ENCODE measurements at regions not wholly inside any gene's neighbourhood (a gene's known extent, or its start where the extent isn't known, plus 50 kb on each side); places are given as distances from the start of the nearest gene placed in this dataset.

DNA sequence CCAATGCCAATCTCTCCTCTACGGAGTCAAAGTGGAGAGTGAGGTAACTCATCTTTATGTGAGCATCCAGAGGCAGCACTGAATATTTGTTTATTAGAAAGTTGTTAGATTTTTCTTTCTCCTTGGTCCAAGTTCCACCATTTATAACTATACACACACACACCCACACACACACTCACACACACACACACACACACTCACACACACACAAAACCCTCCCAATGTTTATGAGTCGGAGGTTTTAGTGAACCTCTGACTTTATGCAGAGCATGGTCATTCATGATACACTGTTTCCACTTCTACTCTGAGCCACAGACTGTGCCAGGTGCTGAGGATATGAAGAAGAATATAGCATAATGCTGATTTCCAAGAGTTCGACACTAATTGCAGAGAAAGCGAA, 132.9 kb upstream of the CCDC68 start:
- no peak for DNase-seq (ENCODE audit: low spot score)

DNA sequence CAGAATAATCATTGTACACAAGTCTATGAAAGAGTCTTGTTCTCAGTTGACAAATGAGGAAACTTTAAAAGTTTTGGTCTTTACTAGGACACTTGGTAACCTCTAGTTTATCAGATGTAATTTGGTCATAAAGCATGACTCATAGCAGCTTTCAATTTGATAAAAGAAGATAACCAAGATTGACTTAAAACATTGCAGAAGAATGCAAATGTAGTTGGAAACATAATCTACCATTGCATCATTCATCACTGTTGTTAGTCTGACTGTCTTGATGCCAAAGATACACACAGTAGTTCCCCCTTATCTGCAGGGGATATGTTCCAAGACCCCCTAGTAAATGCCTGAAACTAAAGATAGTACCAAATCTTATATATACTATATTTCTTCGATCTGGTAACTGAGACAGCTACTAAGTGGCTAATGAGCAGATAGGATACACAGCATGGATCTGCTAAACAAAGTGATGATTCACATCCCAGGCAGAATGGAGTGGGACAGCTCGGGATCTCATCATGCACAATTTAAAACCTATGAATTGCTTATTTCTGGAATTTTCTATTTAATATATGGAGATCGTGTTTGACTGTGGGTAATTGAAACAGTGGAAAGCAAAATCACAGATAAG, 131.4 kb upstream of the CCDC68 start:
- DNase-seq (ENCODE audit: low spot score): no peak

DNA sequence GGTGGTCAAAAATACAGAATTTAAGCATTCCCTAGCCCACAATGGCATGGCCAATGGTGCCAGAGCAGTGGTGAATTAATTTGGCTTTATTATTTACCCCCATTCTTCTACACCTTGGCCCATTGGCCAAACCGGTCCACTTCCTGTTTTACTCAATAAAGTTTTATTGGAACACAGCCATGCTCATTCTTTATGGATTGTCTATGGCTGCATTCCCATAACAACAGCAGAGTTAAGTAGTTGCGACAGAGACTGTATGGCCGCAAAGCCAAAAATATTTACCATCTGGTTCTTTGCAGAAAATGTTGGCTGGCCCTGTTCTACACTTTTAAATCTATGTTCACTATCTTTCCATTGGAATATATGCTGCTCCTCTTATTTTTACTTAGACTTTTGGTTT, 130.3 kb upstream of the CCDC68 start:
- no peak for DNase-seq (ENCODE audit: low spot score)

DNA sequence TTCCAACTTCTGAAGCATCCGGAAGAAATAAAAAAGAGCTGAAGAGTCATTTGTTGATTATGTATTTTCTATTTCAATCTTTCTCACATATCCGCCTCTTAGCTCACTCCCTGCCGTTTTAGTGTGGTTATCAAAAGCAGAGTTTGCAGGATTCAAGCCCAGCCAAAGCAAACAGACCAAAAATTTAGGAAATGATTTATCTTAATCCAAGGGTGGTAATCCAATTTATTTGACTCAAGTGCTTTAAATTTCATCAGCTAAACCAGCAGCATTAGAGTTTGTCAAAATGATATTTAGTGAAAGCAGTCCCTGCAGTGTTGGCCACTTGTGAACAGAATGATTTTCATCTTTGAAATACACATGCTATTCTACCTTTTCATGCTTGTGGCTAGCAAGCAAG, 129.3 kb upstream of the CCDC68 start:
- no peak for DNase-seq (ENCODE audit: low spot score)

DNA sequence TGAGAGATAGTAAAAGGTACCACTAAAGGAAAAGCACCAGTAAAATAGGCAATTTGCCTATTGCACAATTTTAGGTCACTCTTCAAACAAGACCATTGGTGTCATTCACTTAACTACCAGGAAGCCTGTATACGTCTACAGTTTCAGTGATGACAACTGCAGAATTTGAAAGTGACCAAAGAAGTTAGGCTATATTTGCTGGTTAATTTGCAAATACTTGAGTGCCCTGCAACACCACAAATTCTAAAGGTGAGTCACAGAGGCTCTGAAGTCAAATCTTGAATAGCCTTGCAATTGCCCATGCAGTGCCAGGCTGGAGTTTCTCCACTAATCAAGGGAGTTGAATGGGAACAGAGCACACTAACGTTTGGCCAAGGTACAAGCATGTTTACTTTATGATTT, 128.7 kb upstream of the CCDC68 start:
- DNase-seq (ENCODE audit: low spot score): no peak

DNA sequence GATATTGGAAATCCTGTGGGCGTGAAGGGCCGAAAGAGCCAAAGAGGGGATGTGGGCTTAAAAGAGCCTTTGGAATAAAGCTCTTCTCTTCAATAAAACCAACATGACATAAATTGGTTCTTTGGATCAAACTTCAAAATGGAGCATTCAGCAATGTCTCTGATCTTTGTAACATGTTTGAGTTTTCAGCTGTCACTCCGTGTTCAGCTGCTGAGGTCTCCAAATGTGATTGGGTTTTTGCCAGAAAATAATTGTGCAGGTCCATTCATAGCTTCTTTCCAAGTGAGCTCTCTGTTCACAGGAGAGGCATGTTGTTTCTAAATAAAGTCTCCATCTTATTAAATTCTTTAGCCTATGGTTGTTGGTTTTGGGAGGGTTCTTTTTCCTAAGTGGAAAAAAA, 127.6 kb upstream of the CCDC68 start:
- no peak for DNase-seq (ENCODE audit: low spot score)

DNA sequence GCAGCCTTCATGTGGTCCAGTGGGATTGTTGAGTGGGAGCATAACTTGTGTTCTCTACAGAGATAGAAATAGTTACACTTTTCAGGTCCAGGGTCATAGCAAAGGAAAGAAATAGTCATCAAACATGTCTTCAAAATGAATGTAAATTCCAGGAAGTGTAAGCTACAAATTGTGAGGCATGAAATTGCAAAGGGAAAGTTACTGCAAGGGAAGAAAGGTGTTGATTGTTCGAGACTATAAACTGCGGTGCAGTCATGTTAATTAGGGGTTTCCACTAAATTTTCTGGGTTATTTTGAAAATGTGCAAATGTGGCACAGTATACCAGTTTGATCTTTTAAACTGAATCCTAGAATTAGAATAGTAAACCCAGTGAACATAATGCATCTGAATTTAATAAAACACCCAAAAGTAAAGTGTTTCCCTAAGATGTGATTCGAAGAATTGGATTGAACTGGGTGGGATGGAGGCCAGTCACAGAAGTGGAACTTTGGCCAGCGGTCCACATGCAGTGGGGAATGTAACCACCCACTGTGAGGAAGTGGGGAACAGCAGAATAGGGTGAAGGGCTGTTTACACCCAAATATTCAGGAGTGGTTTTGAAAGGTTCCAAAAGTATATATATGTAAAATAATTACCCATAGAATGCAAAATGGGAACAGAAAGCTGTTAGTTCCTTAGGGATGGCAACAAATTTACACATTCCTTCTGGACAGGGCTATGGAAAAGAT, 126.5 kb upstream of the CCDC68 start:
- no peak for DNase-seq (ENCODE audit: low spot score)

DNA sequence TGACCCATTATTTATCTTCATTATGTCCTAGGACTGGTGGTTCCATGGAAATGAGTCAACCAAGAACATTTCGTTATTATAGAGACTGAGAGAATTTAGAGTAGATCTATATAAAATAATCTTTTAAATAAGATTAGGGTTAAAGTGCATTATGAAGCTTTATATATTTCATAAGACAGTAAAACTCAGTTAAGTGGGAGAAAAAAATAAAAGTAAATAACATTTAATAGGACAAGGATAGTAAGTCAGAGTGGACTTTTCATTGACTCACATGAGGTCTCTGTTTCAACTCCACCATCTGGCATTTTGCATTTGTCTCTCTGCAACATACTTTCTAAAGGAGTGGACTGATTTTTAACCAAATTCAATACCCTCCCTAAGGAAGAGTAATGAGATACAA, 125.3 kb upstream of the CCDC68 start:
- DNase-seq (ENCODE audit: low spot score): no peak

DNA sequence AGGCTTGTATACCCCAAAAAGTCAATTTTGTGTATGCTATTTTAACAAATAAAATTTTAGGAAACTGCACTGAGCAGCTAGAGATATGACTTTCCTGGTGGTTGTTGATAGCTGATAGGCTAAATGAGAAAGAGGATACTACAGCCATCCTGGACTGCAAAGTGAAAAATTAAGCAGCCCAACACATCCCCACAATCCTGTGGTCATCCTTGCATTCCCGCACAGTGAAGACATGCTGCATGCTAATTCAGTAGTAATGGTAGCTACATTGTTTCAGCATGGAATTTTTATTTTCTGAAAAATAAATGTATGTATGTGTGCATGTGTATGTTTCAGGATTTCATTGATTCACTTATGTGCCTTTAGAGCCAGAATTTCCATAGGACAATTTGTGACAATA, 124.2 kb upstream of the CCDC68 start:
- DNase-seq (ENCODE audit: low spot score): no peak

DNA sequence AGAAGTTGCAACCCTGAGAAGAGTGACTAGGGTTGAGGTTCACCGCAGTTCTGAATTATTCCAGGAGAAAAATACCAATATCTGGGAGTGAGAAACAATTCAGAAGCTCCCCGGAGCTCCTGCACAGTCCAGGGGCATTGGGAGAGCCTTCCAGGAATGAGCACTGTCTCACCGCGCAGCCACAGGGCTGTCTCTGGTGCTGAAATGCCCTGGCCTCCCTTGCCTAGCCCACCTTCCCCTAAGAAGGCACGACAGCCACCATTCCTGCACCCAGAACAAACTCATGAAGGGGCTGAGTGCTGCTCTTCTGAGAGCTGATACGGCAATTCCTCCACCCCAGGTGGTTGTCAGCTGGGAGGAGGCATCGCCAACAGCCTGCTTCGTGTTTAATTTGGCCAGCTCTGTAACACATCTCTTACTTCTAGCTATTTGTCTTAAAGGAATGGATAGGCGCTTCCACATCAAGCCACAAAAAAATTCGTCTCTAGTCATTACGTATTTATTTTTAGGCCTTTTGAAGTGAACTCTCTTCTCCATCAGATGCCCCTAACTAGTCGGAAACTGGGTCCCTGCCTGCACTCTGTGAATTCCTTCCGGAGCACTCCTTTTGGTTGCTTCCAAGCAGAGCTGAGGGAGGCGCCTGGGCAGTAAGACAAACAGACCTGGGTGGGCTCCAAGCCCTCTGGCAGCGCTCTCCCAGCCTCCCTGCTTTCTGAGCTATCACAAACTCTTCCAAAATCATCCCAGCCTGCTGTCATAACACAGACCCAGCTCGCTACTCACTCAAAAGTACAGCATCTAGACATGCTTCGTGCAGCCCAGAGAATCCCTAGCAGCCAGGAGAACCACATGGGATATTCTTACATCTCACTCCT, 120.5 kb upstream of the CCDC68 start:
- DNase-seq (ENCODE audit: low spot score): no peak

DNA sequence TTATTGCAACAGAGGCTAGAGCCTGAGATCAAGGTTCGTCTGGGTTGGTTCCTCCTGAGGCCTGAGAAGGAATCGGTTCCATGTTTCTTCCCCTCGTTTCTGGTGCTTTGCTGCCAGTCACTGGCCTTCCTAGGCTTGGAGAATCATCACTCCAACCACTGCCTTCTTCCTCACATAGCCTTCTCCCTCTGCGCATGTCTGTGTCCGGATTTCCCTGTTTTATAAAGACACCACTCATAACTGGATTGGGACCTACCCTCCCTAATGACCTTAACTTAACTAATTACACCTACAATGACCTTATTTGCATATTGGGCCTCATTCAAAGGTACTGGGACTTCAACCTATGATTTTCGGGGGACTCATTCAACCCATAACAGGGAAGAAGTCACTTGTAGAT, 119.8 kb upstream of the CCDC68 start:
- DNase-seq (ENCODE audit: low spot score): no peak

DNA sequence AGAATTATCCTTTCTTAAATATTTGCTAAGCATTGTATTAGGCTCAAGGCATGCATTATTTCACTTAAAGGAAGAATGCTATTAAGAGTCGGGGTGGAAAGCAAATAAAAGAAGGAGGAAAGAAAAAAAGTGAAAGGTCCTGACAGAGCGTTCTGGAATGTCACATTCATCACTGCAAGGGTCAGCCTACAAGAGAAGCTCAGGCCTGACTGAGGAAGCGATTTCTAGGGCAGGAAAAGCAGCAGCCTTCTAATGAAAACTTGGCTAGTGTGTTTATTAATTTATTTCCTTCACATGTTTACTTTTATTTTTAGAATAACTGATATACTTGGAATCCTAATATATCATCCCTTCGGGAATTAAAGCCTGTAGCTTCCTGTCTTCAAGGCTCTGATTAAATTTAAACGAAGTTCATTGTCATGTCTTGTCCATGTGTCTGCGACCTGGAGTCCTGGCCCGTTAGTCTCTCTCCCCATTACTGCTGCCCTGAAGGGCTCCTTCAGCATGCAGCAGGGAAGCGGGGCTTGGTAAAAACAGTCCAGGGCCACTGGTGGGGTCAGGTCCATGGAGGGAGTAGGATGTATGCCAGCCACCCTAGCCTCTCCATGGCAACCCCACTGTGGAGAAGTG, 119.2 kb upstream of the CCDC68 start:
- no peak for DNase-seq (ENCODE audit: low spot score)

DNA sequence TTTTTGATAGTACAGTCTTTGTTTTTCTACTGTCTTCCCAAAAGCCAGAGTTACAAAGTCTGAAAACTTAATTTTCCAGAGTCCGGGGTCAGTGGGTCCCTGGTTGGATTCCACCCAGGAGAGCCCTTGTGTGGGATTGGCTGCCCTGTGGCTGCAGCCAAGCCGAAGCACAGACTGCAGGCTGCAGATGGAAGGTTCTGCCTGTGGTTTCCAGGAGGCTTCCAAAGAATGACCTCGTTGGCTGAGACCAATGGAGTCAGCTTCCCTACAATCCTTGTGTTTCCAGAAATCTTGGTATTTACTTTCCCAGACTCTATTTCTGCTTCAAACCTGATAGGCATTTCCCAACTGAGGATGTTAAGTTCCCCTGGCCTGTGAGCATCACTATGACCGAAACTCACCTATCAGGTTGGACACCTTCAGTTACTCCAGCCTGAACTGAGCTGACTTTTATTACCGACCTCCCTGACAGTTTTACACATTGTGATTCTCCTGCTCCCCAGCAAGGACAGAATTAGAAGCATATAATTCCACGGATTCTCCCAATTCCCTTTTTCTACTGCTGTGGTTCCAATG, 117.5 kb upstream of the CCDC68 start:
- DNase-seq (ENCODE audit: low spot score): no peak

DNA sequence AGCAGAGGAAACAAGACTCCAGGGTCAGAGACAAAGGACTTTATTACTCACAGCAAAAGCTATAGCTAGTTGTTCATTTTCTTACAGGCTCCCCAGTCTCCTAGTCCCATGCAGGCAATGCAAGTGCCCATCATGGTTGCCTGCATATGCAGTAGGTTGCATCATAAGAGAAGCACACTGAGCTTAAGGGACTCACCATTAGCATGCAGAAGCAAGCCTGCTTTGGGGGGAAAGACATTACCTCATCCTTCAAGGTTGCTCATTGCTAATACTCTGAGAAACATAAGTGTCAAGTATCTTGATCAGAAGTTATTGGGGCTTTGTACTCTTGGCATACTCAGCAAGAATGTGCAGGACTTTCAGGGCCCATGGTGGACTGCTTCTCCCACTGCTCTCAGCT, 114.6 kb upstream of the CCDC68 start:
- no peak for DNase-seq (ENCODE audit: low spot score)

DNA sequence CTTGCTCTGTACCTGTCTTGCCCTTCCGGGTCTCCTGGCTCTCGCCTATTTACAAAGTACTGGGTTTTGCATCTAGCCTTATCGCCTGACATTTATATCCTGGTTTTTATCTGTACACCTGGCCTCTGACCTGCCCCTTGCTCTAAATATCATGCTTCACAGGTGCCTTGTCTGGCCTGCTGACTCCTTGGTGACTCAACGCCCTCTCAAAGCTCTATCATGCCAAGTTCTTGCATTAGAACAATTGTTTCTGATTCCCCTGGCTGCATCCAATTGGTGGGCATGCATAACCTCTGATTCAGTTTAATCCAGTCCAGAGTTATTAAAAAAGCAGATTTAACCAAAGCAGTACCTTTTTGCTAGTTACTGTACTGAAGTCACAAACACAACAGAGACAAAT, 113.9 kb upstream of the CCDC68 start:
- DNase-seq (ENCODE audit: low spot score): no peak

DNA sequence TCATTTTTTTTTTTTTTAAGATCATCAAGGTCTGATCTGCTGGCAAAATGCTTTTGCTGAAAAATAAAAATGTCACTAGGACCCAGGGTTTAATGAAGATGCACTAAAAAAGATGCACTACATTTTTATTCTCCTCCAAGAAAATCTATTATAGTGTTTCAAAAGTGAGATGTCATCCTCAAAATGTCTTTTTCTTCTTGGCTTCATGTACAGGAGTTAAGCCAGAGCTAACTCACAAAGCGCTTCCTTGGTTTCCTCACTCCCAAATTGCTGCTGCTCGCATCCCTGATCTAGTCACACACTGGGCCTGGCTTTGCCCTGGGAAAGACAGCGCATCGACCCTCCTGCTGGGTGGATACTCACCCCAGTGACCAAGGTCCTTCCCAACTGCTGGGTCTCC, 113.4 kb upstream of the CCDC68 start:
- DNase-seq (ENCODE audit: low spot score): no peak

DNA sequence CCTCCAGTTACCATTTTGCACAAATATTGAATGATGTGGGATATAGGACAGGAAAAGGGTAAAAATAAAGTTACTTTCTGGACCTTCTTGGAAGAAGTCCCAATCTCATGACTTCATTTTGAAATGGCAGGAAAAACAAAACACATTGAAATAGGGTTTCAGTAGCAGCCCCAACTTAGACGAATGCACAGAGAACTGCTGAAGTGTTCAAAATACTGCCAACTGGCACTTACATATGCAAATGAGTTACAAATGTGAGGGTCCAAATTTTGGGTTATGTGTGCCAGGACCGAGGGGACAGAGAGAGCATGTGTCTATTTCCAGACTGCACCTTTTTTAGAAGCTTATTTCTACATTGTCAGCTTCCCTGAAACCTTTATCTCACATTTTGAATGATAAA, 112.9 kb upstream of the CCDC68 start:
- no peak for DNase-seq (ENCODE audit: low spot score)

DNA sequence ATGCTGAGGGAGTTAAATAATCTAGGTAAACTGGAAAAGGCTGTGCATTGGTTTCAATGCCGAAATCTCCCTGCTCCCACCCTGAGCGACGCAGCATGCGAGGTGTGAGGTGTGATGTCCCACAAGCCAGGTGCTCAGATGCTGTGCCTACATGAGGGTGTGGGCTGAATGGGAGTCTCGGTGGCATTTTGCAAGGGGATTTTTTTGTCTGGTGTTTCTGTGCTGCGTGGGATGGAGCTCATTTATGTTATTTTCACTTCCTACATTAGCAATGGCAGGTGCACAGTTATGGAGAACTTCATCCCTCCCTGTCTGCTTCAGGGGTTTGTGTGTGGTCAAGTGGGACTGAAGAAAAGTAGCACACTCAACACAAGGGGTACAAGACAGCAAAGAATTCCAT, 110.2 kb upstream of the CCDC68 start:
- no peak for DNase-seq (ENCODE audit: low spot score)

DNA sequence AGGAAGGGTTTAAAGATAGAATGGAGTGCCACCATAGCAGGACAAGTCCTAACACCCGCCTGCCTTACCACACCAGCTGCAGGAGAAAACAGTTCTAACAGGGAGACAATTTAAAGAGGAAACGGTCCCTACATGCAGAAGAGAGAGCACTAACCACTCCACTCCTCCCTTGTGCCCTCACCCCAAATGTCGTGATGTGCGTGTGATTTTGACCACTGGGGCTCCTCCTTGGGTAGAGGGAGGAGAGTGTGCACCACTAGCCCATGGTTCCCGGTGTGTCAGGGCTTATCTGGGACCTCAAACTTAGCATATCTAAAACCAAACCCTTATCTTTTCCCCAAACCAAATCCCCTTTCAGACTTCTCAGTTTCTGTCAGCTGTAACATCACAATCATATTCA, 105.5 kb upstream of the CCDC68 start:
- DNase-seq (ENCODE audit: low spot score): no peak

DNA sequence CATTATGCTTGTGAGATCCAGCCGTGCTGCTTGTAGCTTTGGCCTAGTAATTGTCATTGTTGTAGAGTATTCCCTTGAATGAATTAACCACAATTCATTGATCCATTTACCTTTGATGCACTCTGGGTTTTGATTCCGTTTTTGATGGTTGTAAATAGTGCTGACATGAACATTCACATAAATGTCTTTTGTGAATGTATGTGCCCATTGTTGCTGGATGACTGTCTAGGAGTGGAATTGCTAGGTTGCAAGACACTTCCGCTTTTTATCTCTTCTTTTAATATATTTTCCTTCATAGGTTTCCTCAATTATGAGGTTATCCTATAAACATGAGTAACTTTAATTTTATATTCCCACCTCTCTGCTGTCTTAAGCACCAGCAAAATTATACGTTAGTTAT, 104.8 kb upstream of the CCDC68 start:
- DNase-seq (ENCODE audit: low spot score): no peak

DNA sequence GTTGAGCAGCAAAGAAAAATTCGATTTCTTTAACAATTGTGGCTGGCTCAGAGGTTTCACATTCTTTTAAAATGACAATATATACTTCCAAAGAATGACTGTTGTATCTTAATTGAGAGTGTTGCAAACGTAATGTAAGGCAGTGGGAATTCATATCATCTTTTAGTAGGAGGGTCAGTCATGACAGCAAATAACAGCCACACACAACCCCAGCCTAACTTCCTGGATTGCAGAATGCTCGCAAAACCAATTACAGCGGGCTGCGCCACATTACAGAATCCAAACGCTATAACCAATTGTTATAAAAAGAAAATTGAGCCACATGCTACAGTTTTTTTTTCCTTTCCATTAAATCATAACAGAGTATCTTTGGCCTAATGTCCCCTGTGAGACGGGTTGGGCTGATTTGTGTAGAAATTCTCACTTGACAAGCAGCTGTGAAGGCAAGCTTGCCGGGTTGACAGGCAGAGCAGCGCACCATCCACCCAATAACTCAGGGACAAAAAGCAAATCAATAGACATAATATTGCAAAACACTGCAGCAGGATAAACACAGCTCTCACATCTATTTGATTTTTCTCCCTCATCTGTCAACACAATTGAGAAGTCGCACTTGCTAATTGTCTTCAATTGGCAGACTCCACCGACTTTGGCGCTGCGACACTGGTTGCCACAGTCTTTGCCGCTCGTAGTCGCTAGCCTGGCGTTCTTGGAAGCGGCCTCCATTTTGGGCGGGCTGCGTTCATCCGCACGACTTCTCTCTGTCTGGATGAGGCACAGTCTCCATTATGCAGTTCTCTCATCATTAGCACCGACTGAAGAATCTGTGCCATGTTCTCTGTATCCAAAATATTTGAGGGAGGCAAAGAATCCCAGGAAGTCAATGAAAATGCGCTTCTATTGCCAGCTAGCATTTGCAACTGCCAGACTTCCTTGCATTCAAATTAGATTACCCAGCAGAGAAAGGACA, 95.0 kb upstream of the CCDC68 start:
- no peak for DNase-seq (ENCODE audit: low spot score)

Measured in mucosa of gallbladder (tissue), 1 donor.